ENCODE measurements at regions not wholly inside any gene's neighbourhood (a gene's known extent, or its start where the extent isn't known, plus 50 kb on each side); places are given as distances from the start of the nearest gene placed in this dataset.

GRCh38 chr3:194275291-194275690, 75.8 kb downstream of the CPN2 start:
- no peaks in the 10 kb centered on the region for H3K27me3 ChIP-seq
- H3K27ac ChIP-seq, result peak overlapping the region; percentile 30 to 73
- H3K4me1 ChIP-seq, result peaks cover 26 to 51% of the 10 kb centered on the region in 2 donors
- H3K4me3 ChIP-seq, result no peak overlapping the region
- DNase-seq (ENCODE audit: low spot score in 2 of 2), result peak in 1 of 2 donors; percentile 65
- H3K36me3 ChIP-seq, result no peaks in the 10 kb centered on the region
- intact Hi-C loops (cut with DNase I), result loop anchor here (2.0 to 10.0 kb wide), 5 partner anchors 134 to 680 kb away; partner anchors contain the start of genes ATP13A3 and OPA1
- H3K9me3 ChIP-seq, result no peaks in the 10 kb centered on the region
- TF ChIP-seq CTCF (IDR thresholded peaks at IDR 0.05), result no peak

- peak in 1 of 2 donors; percentile 63 for DNase-seq (ENCODE audit: low spot score in 2 of 2)
- Histone ChIP-seq H3K36me3 (no peaks in the 10 kb centered on the region), H3K4me1 (peaks cover 22 to 47% of the 10 kb centered on the region in 2 donors), H3K27me3 (no peaks in the 10 kb centered on the region), H3K4me3 (no peak overlapping the region), H3K27ac (peak overlapping the region; percentile 73 to 84), H3K9me3 (no peaks in the 10 kb centered on the region)
- intact Hi-C loops (cut with DNase I), result loop anchor here (2.0 to 10.0 kb wide), 5 partner anchors 135 to 681 kb away; partner anchors contain the start of genes ATP13A3 and OPA1
- no peak for TF ChIP-seq CTCF (IDR thresholded peaks at IDR 0.05)
Measured at GRCh38 chr3:194275721-194276120, 75.4 kb downstream of the CPN2 start.

GRCh38 chr3:194276768-194277103, 74.4 kb downstream of the CPN2 start:
- no peak for DNase-seq (ENCODE audit: low spot score in 2 of 2)
- peaks cover 15 to 39% of the 10 kb centered on the region in 2 donors for H3K4me1 ChIP-seq
- no peak for TF ChIP-seq CTCF (IDR thresholded peaks at IDR 0.05)
- no peaks in the 10 kb centered on the region for H3K9me3 ChIP-seq
- H3K36me3 ChIP-seq, result no peaks in the 10 kb centered on the region
- H3K27ac ChIP-seq, result peak overlapping the region; percentile 73 to 84
- H3K27me3 ChIP-seq, result no peaks in the 10 kb centered on the region
- intact Hi-C loops (cut with DNase I), result loop anchor here (5.0 to 10.0 kb wide), 4 partner anchors 204 to 682 kb away; partner anchors contain the start of genes ATP13A3 and OPA1
- no peak overlapping the region for H3K4me3 ChIP-seq

GRCh38 chr3:194277104-194277785, 73.9 kb downstream of the CPN2 start:
- H3K4me1 ChIP-seq, result peaks cover 13 to 38% of the 10 kb centered on the region in 2 donors
- peak in 1 of 2 donors; percentile 87 for DNase-seq (ENCODE audit: low spot score in 2 of 2)
- no peak for TF ChIP-seq CTCF (IDR thresholded peaks at IDR 0.05)
- H3K27me3 ChIP-seq, result no peaks in the 10 kb centered on the region
- H3K27ac ChIP-seq, result peak overlapping the region; percentile 73 to 84
- intact Hi-C loops (cut with DNase I), result loop anchor here (5.0 to 10.0 kb wide), 4 partner anchors 205 to 682 kb away; partner anchors contain the start of genes ATP13A3 and OPA1
- H3K9me3 ChIP-seq, result no peaks in the 10 kb centered on the region
- H3K4me3 ChIP-seq, result peak overlapping the region in 1 of 2 donors; percentile 6
- no peaks in the 10 kb centered on the region for H3K36me3 ChIP-seq

GRCh38 chr3:194277786-194278130, 73.4 kb downstream of the CPN2 start:
- H3K27me3 ChIP-seq, result no peaks in the 10 kb centered on the region
- H3K9me3 ChIP-seq, result no peaks in the 10 kb centered on the region
- no peak for TF ChIP-seq CTCF (IDR thresholded peaks at IDR 0.05)
- intact Hi-C loops (cut with DNase I), result loop anchor here (5.0 to 10.0 kb wide), 4 partner anchors 205 to 683 kb away; partner anchors contain the start of genes ATP13A3 and OPA1
- DNase-seq (ENCODE audit: low spot score in 2 of 2), result peak in 1 of 2 donors; percentile 82
- H3K36me3 ChIP-seq, result no peaks in the 10 kb centered on the region
- peak overlapping the region; percentile 73 to 84 for H3K27ac ChIP-seq
- H3K4me1 ChIP-seq, result peaks cover 13 to 38% of the 10 kb centered on the region in 2 donors
- peak overlapping the region in 1 of 2 donors; percentile 6 for H3K4me3 ChIP-seq
